Cardiac fibroblast (primary cell): ENCODE measurements at regions not wholly inside any gene's neighbourhood (a gene's known extent, or its start where the extent isn't known, plus 50 kb on each side); places are given as distances from the start of the nearest gene placed in this dataset.

Experiments
- DNase-seq, 2 donors: peaks; one replicate each; pipeline versions ENCODE4 v3.0.0 to v3.0.0-alpha.2; 2010; ENCODE audit warnings: low read depth in 2 of 2
- H3K4me3 ChIP-seq, 2 donors: replicated peaks in 1 of 2; 1 replicate in 1 of 2; 2 replicates in 1 of 2; pipeline ENCODE4 v1.5.1; 2011; ENCODE audit warnings: low read depth in 2 of 2, low read length in 2 of 2, mild to moderate bottlenecking in 2 of 2, moderate library complexity in 1 of 2
- TF ChIP-seq, protein P1 (sequence below): IDR thresholded peaks from one replicate; pipeline ENCODE4 v1.5.1; 2011; ENCODE audit warnings: low read depth, mild to moderate bottlenecking, low read length, inconsistent platforms

DNA sequence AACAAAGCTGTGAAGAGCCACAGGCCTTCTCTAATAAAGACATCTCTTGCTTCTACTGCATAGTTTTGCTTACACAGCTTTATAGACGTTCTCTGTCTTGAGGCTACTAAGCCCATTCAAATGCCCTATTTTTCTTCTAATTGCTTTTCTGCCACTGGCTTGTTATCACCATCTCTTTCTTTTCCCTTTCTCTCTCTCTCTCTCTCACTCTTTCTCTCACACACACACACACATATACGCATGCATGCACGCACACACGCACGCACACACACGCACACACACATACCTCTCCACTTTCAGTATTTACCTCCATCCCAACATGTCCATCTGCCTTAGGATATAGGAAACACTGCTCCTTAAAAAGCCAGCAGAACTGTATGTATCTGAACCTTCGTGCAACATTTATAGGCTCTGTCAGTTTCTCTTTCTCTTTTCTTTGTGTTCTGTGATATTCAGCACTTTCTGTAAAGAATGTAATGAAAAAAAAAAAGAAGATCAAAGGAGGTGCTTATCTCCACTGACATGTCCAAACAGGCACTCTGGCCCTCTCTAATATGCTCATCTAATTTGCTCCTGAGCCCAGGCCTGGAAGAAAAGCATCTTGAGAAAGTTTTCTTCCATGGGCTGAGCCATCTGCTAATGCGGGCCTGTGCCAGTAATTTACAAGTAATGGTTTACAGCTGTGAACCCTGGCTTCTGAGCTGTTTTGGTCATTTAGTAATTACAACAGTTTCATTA is 1046.7 kb upstream of the MAP3K7 start:
- H3K4me3 ChIP-seq: no peak overlapping the region
- DNase-seq: no peak
- TF ChIP-seq, protein P1, sequence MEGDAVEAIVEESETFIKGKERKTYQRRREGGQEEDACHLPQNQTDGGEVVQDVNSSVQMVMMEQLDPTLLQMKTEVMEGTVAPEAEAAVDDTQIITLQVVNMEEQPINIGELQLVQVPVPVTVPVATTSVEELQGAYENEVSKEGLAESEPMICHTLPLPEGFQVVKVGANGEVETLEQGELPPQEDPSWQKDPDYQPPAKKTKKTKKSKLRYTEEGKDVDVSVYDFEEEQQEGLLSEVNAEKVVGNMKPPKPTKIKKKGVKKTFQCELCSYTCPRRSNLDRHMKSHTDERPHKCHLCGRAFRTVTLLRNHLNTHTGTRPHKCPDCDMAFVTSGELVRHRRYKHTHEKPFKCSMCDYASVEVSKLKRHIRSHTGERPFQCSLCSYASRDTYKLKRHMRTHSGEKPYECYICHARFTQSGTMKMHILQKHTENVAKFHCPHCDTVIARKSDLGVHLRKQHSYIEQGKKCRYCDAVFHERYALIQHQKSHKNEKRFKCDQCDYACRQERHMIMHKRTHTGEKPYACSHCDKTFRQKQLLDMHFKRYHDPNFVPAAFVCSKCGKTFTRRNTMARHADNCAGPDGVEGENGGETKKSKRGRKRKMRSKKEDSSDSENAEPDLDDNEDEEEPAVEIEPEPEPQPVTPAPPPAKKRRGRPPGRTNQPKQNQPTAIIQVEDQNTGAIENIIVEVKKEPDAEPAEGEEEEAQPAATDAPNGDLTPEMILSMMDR: no peak

DNA sequence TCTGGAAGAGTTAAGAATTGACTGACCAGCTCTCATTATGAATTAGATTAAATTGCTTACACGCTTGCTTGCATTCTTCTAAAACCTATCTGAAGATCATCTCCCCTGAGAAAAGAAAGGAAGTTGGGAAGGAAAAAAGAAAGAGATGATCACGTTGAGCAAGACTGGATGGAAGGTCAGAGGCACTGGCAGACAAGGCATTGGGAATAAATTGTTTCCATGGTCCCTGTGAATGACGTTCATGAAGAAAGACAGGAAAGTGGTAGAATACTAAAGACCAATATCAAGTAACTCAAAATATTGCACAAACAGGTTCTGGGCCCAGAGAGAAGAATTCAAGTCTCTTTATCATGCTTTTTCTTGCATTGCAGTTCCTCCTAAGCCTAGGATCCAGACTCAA is 1045.4 kb upstream of the MAP3K7 start:
- DNase-seq: no peak
- TF ChIP-seq, protein P1: no peak

DNA sequence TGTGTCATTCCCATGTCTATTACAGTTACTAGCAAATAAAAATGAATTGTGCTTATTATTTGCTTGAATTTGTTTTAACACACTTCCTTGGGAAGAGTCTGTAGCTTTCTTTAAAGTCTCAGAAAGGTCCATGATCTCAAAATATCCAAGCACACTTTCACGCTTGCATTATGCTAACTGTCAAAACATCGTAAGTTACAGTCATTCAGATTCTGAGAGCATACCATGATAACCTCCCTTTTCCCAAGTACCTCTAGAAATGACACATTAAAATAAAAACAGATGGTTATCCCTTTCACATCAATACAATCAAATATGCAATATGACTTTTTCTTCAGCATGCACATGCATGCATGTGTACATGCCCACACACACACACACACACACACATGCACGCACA is 1044.4 kb upstream of the MAP3K7 start:
- DNase-seq: no peak
- TF ChIP-seq, protein P1: no peak
- H3K4me3 ChIP-seq: no peak overlapping the region

More for the DNA sequence above, 1045.4 kb upstream of the MAP3K7 start:
- H3K4me3 ChIP-seq: no peak overlapping the region

- no peak overlapping the region for H3K4me3 ChIP-seq
- TF ChIP-seq, protein P1: no peak
- DNase-seq: no peak
Measured at GRCh38 chr6:91626911-91627310, 1040.0 kb upstream of the MAP3K7 start.

DNA sequence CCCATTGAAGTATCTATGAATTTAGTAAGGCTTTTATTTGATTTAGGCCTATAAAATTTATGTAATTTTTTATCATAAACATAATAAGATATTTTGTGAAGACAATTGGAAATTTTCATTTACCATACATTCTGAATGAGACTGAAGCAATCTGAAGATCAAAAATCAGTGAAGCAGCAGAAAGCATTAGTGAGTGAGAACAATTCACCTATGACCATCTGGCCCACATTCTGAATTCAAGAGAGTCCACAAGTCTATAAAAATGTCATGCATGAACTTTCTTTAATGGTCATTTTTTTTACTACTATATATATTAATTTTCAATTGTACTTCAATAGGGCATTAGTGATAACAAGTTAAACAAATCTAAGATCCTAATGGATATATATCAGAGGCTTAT is 1026.6 kb upstream of the MAP3K7 start:
- TF ChIP-seq, protein P1: no peak
- no peak for DNase-seq
- no peak overlapping the region for H3K4me3 ChIP-seq

GRCh38 chr6:91611190-91611589 is 1024.3 kb upstream of the MAP3K7 start:
- TF ChIP-seq, protein P1: no peak
- no peak overlapping the region for H3K4me3 ChIP-seq
- no peak for DNase-seq

GRCh38 chr6:91608428-91608827 is 1021.6 kb upstream of the MAP3K7 start:
- H3K4me3 ChIP-seq: no peak overlapping the region
- TF ChIP-seq, protein P1: no peak
- DNase-seq: no peak
